ENCODE measurements at regions not wholly inside any gene's neighbourhood (a gene's known extent, or its start where the extent isn't known, plus 50 kb on each side); places are given as distances from the start of the nearest gene placed in this dataset.
"Not testable (repeated sequence)": the region's sequence is repeated elsewhere in the genome, so short reads cannot be mapped to it uniquely, and the experiment has no call there.

DNA sequence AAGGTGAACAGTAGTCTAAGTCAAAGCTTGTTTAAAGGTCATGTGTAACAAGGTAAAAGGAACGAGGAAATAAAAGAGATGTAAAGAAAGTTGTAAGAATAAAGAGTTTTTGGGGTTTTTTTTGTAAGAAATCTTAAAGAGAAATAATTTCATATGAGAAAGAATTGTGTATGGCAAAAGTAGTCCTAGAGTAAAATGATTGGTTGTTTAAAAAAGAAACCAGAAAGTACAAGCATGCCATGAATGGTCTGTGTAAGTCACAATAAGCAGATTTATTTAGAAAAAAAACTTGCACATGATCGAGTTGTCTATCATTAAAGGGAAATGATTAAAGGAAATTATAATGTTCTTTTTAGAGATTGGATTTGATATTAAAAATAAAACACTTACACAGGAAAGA is 172.6 kb upstream of the TUSC1 start:
- DNase-seq (ENCODE audit: low spot score in 2 of 2) (no peak), FAIRE-seq (no peak)

DNA sequence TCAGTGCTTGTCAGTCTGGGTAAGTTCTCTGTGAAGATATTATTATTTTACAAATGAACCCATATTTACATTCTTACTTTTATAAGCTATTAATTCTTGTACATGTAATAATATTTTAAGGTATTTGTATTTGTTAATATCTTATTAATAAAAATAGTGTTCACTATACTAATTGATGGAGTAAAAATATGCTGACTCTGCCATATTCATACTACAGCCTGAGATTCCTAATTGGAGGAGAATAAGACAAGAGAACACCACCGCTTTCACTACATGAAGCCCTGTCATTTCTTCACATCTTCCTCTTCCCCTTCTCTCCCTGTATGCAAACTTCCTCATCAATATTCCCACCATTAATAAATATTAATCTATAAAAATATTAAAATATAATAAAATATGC is 167.6 kb upstream of the TUSC1 start:
- FAIRE-seq, result no peak

DNA sequence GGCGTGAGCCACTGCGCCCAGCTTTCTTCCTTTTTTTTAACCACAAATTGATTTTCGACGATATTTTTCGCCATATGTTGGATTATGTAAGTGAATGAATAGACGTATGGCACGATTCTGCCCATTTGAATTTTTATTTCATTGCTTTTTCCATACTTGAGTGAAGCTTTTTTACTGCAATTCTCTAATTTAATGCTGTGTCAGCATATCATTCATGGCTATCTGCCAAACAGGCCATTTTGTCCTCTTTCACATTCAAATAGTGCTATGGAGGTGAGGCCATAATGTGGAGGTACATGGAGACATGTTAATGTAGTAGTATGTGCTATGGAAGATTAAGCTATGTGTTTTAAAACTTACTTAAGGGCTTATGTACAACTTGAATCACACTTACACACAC is 152.1 kb upstream of the TUSC1 start:
- DNase-seq (ENCODE audit: low spot score in 2 of 2) (no peak), FAIRE-seq (no peak)

More for the DNA sequence above, 167.6 kb upstream of the TUSC1 start:
- no peak for DNase-seq (ENCODE audit: low spot score in 2 of 2)

- no peak for FAIRE-seq
- no peak for DNase-seq (ENCODE audit: low spot score in 2 of 2)
Observed at GRCh38 chr9:25827626-25828025, 149.4 kb upstream of the TUSC1 start.

- FAIRE-seq (no peak), DNase-seq (ENCODE audit: low spot score in 2 of 2) (no peak)
Observed at GRCh38 chr9:25816439-25816838, 138.2 kb upstream of the TUSC1 start.

DNA sequence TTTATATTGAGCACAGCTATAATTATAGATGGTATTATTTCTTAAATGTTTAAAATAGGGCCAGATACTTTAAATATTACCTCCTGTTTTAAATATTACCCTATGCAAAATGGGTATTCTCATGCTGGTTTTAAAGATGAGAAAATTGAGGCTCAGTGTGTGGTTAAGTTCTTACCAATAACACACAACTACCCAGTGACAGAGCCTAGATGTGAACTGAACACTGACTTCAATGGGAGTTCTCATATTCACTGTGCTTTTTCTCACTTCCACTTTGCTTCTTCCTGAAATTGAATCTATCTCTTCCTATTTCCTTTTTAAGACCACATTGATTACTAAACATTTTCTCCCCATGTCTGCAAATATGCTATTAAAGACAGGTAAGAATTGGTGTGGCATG is 135.8 kb upstream of the TUSC1 start:
- no peak for DNase-seq (ENCODE audit: low spot score in 2 of 2)
- FAIRE-seq, result no peak

DNA sequence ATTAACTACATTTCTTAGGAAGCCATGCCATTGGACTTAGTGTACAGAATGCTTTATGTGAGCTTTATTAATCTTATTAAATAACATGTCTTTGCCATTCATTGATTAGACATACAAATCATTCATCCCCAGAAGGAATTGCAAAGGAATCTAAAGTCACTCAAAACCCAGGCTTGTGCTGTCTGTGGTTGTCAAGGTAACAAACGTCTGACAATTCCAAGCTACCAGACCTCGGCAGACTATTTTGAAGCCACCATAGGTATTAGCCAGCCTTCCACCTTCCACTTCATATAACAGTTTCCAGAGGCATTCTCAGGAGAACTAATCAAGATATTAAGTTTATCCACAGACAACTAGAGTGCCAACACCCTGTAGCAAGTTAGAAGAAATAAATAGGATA is 135.2 kb upstream of the TUSC1 start:
- FAIRE-seq, result no peak
- no peak for DNase-seq (ENCODE audit: low spot score in 2 of 2)

DNA sequence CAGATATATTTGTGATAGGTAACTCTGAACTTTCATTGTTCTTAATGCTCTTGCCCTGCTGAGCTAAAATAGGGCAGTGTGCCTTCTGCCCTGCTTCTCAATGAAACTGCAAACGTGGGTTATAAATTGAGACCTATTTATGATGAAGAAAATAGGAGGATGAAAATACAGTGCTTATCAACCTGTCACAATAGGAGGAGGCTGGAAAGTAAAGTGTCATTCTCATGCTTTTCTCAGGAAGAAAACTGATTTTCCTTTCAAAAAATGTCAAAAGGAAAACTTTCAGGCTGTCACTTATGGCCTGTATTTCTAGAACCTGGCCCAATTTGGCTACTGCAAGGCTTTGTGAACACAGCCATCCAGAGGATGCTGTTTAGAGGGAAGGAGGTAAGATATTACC is 130.3 kb upstream of the TUSC1 start:
- DNase-seq (ENCODE audit: low spot score in 2 of 2) (no peak), FAIRE-seq (no peak)

DNA sequence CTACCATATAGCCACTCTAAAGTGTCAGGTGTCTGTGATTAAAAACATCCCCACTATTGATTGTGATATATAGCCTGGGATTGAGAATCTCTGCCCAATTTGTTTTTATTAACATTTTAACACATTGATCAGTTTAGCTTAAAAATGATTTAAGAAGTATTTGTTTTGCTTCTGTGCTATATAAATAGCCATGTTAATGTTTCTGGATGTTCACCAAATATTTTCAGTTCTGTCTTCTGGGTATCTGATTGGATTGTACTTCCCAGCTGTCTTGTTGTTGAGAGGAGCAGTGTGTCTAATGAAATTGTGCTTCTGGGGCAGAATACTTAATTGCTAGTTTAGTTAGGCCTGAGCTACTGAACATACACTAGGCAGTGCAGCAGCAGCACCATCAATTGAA is 126.6 kb upstream of the TUSC1 start:
- FAIRE-seq, result no peak
- no peak for DNase-seq (ENCODE audit: low spot score in 2 of 2)

GRCh38 chr9:25801989-25802388 is 123.7 kb upstream of the TUSC1 start:
- DNase-seq (ENCODE audit: low spot score in 2 of 2); FAIRE-seq: not testable (repeated sequence)

GRCh38 chr9:25773805-25774204 is 95.6 kb upstream of the TUSC1 start:
- DNase-seq (ENCODE audit: low spot score in 2 of 2) (no peak), FAIRE-seq (no peak)

GRCh38 chr9:25755951-25756350 is 77.7 kb upstream of the TUSC1 start:
- FAIRE-seq (no peak), DNase-seq (ENCODE audit: low spot score in 2 of 2) (no peak)

GRCh38 chr9:25752398-25752797 is 74.2 kb upstream of the TUSC1 start:
- no peak for DNase-seq (ENCODE audit: low spot score in 2 of 2)

DNA sequence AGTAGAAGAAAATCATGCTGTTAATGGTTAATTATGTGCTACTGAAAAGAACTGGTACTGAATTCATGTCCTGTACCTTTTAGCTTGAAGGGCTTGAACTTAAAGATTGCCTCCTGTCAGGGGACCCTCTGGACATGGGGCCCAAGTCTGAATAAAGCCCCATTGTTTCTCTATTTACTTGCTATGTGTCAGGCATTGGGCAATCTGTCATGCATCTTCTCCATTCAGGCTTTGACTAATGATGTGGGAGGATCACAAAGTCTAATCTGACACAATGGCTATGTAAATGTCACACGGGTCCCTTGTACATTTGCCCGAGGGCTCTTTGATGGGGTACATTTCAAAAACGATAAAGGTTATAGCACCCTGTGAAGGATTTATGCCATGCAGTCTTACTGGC is 64.0 kb upstream of the TUSC1 start:
- DNase-seq (ENCODE audit: low spot score in 2 of 2), result no peak
- FAIRE-seq, result no peak

More at GRCh38 chr9:25752398-25752797, 74.2 kb upstream of the TUSC1 start:
- FAIRE-seq, result no peak

DNA sequence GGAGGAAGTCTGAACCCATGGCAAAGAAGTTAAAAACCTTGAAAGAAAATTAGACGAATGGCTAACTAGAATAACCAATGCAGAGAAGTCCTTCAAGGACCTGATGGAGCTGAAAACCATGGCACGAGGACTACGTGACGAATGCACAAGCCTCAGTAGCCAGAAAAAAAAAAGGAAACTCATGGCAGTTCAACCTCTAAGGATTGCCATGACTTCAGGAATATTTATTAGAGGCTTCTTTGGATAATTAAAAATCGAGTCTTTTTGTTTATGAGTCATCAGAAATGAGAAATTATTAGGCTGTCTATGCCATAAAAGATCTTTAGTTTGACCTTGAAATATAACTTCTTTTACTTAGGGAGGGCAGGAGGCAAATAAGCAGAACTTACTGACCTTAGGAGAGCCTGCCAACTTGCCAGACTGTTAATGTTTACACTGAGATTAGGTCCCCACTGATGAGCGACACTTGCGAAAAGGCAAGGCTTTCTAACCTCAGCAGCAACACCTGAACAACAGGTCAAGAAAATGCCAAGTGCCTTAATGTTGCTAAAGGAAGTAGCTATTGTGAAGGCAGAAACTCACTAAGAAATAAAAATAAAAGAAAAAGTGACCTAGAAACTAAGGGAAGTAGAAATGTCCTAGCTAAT is 55.2 kb upstream of the TUSC1 start:
- DNase-seq (ENCODE audit: low spot score in 2 of 2), result no peak
- FAIRE-seq, result no peak

GRCh38 chr9:25731895-25732794 is 53.9 kb upstream of the TUSC1 start:
- DNase-seq (ENCODE audit: low spot score in 2 of 2); FAIRE-seq: not testable (repeated sequence)

All from frontal cortex (tissue), 3 donors.